ENCODE measurements at regions not wholly inside any gene's neighbourhood (a gene's known extent, or its start where the extent isn't known, plus 50 kb on each side); places are given as distances from the start of the nearest gene placed in this dataset.

DNA sequence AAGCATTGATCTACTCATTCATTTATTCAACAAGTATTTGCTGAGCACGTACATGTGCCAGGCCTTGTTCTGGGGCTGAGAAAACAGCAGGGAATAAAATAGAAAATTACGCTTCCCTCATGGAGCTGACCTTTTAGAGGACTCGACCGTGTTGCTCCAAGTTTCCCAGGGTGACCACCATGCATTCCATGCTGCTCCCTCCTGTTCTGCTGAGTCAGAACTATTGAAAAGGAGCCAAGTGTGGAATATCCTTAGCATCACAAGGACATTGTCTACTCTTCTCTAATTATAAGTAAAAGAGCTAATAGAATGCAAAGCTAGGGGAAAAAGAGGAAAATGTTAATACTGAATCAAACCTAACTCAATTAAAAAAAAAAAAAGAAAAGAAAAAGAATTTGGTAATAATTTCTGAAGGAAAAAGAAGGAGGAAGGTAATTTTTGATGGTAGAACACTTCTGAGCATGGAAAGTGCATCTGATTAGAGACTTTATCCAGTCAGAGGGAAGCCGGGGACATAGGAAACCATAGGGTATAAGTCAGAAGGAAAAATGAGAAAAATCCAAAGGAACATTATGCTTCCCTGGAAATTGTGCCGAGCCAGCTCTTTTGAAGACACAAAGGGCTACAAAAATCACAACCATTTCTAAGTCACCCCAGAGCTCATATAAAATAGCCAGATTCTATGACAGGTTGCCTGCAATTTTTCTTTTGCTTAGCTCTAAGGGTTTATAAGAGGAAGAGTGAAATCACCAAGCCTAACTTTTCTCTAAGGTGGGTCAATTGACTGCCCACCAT lies 339.4 kb downstream of the RND3 start:
- ChIA-PET CTCF (no interaction called here), POLR2A (no interaction called here)
- Histone ChIP-seq H3K27me3 (replicated peaks in 2 of 5; ENCODE audit: control insufficient read depth in 4 of 5, insufficient read depth in 5 of 5, low read length in 4 of 5) (no peaks in the 10 kb centered on the region), H3K27ac (ENCODE audit: insufficient read depth in 1 of 2, low read depth in 1 of 2, low read length in 2 of 2, poor library complexity in 1 of 2, severe bottlenecking in 2 of 2) (no peak overlapping the region), H3K4me3 (ENCODE audit: control insufficient read depth in 1 of 7, extremely low read depth in 1 of 7, insufficient read depth in 4 of 7, low read depth in 2 of 7, low read length in 6 of 7) (no peak overlapping the region), H3K9me3 (ENCODE audit: control extremely low read depth in 1 of 5, control insufficient read depth in 4 of 5, insufficient read depth in 2 of 5, low read depth in 1 of 5, low read length in 4 of 5) (peaks cover 1 to 11% (median 8%) of the 10 kb centered on the region in 5 experiments), H3K36me3 (ENCODE audit: control insufficient read depth in 4 of 4, insufficient read depth in 4 of 4, low read length in 3 of 4) (no peaks in the 10 kb centered on the region), H3K4me1 (ENCODE audit: control extremely low read depth in 1 of 4, control insufficient read depth in 4 of 4, insufficient read depth in 4 of 4, low read length in 3 of 4) (no peaks in the 10 kb centered on the region)
- DNase-seq: no peak
- 94% methylated on average over 4 of the region's 6 CpGs for WGBS (ENCODE audit: insufficient coverage)

DNA sequence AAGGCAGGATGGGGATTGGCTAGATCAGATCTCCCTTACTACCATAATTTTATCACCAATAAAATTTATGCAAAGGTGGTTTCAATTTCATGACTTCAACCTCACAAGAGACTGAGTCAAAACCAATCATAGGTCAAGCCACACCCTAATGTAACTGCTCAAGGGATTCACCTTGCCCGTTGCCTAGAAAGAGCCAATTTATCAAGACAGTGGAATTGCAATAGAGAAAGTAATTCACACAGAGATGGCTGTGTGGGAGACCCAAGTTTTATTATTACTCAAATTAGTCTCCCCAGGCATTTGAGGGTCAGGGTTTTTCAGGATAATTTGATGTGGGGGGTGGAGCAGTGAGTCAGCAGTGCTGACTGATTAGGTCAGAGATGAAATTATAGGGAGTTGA lies 340.6 kb downstream of the RND3 start:
- no peaks in the 10 kb centered on the region for H3K4me1 ChIP-seq (ENCODE audit: control extremely low read depth in 1 of 4, control insufficient read depth in 4 of 4, insufficient read depth in 4 of 4, low read length in 3 of 4)
- H3K4me3 ChIP-seq (ENCODE audit: control insufficient read depth in 1 of 7, extremely low read depth in 1 of 7, insufficient read depth in 4 of 7, low read depth in 2 of 7, low read length in 6 of 7): no peak overlapping the region
- CTCF ChIA-PET: no interaction called here
- peaks cover 1 to 11% (median 8%) of the 10 kb centered on the region in 5 experiments for H3K9me3 ChIP-seq (ENCODE audit: control extremely low read depth in 1 of 5, control insufficient read depth in 4 of 5, insufficient read depth in 2 of 5, low read depth in 1 of 5, low read length in 4 of 5)
- no peak for DNase-seq
- H3K36me3 ChIP-seq (ENCODE audit: control insufficient read depth in 4 of 4, insufficient read depth in 4 of 4, low read length in 3 of 4): no peaks in the 10 kb centered on the region
- WGBS (ENCODE audit: insufficient coverage): no CpG with 5 or more reads among the region's 1 CpG
- no peaks in the 10 kb centered on the region for H3K27me3 ChIP-seq (replicated peaks in 2 of 5; ENCODE audit: control insufficient read depth in 4 of 5, insufficient read depth in 5 of 5, low read length in 4 of 5)
- POLR2A ChIA-PET: no interaction called here
- H3K27ac ChIP-seq (ENCODE audit: insufficient read depth in 1 of 2, low read depth in 1 of 2, low read length in 2 of 2, poor library complexity in 1 of 2, severe bottlenecking in 2 of 2): no peak overlapping the region

DNA sequence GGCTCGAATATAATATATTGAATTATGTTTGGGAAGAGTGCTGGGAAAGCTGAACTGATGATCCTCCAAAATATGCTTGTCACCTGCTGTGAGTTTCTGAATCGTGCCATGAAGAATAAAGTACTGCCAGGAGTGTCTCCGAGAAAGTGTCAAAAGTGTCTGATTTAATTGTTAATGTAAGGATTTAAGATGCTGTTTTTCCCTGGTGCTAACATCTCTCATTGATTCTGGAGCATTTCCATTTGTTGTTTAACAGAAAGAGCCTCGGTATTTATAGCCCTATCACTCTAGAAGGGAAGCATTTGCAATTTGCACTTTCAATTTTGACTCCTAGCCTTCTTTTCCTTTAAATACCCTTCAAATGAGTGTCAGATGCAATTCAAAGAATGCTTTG lies 342.2 kb downstream of the RND3 start:
- Histone ChIP-seq H3K27me3 (replicated peaks in 2 of 5; ENCODE audit: control insufficient read depth in 4 of 5, insufficient read depth in 5 of 5, low read length in 4 of 5) (no peaks in the 10 kb centered on the region), H3K4me3 (ENCODE audit: control insufficient read depth in 1 of 7, extremely low read depth in 1 of 7, insufficient read depth in 4 of 7, low read depth in 2 of 7, low read length in 6 of 7) (no peak overlapping the region), H3K27ac (ENCODE audit: insufficient read depth in 1 of 2, low read depth in 1 of 2, low read length in 2 of 2, poor library complexity in 1 of 2, severe bottlenecking in 2 of 2) (no peak overlapping the region), H3K4me1 (ENCODE audit: control extremely low read depth in 1 of 4, control insufficient read depth in 4 of 4, insufficient read depth in 4 of 4, low read length in 3 of 4) (no peaks in the 10 kb centered on the region), H3K36me3 (ENCODE audit: control insufficient read depth in 4 of 4, insufficient read depth in 4 of 4, low read length in 3 of 4) (no peaks in the 10 kb centered on the region), H3K9me3 (ENCODE audit: control extremely low read depth in 1 of 5, control insufficient read depth in 4 of 5, insufficient read depth in 2 of 5, low read depth in 1 of 5, low read length in 4 of 5) (peaks cover 1 to 11% (median 8%) of the 10 kb centered on the region in 5 experiments)
- ChIA-PET POLR2A (no interaction called here), CTCF (no interaction called here)
- 77% methylated on average over 3 of the region's 4 CpGs for WGBS (ENCODE audit: insufficient coverage)
- DNase-seq: no peak

DNA sequence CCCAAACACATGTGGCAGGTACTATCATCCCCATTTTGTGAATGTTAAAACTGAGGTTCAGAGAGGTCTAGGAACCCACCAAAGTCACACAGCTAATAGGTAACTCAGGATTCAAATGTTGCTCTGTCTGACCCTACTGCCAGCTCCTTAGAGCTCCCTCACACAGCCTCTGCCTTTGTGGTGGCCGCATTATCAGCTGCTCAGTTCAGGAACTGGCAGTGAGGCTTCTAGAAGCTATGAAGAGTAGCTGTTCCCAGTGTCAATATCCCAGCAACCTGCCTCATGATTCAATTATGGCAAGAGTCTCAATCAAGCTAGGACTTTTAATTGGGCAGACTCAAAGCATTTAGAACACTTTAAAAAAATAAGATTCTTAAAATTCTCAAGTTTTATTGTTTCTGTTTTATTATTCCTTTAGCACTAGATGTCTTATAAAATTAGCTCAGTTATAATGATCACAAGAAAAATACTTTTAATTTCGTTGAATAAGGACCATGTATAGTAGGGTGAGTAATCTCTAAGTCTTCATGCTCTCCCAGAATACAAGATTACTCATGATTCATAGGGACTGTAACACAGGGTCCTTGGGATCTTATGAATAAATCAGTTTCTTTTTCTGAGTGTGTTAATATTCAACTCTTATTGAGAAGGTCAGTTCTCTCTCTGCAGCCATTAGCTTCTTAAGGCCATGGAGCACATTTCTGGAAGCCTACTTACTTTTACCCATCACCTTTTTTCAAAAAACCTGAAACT lies 342.7 kb downstream of the RND3 start:
- Histone ChIP-seq H3K27ac (ENCODE audit: insufficient read depth in 1 of 2, low read depth in 1 of 2, low read length in 2 of 2, poor library complexity in 1 of 2, severe bottlenecking in 2 of 2) (no peak overlapping the region), H3K27me3 (replicated peaks in 2 of 5; ENCODE audit: control insufficient read depth in 4 of 5, insufficient read depth in 5 of 5, low read length in 4 of 5) (no peaks in the 10 kb centered on the region), H3K4me1 (ENCODE audit: control extremely low read depth in 1 of 4, control insufficient read depth in 4 of 4, insufficient read depth in 4 of 4, low read length in 3 of 4) (no peaks in the 10 kb centered on the region), H3K9me3 (ENCODE audit: control extremely low read depth in 1 of 5, control insufficient read depth in 4 of 5, insufficient read depth in 2 of 5, low read depth in 1 of 5, low read length in 4 of 5) (peaks cover 1 to 11% (median 8%) of the 10 kb centered on the region in 5 experiments), H3K4me3 (ENCODE audit: control insufficient read depth in 1 of 7, extremely low read depth in 1 of 7, insufficient read depth in 4 of 7, low read depth in 2 of 7, low read length in 6 of 7) (no peak overlapping the region), H3K36me3 (ENCODE audit: control insufficient read depth in 4 of 4, insufficient read depth in 4 of 4, low read length in 3 of 4) (no peaks in the 10 kb centered on the region)
- DNase-seq: no peak
- ChIA-PET POLR2A (no interaction called here), CTCF (no interaction called here)
- no CpG with 5 or more reads among the region's 2 CpGs for WGBS (ENCODE audit: insufficient coverage)

DNA sequence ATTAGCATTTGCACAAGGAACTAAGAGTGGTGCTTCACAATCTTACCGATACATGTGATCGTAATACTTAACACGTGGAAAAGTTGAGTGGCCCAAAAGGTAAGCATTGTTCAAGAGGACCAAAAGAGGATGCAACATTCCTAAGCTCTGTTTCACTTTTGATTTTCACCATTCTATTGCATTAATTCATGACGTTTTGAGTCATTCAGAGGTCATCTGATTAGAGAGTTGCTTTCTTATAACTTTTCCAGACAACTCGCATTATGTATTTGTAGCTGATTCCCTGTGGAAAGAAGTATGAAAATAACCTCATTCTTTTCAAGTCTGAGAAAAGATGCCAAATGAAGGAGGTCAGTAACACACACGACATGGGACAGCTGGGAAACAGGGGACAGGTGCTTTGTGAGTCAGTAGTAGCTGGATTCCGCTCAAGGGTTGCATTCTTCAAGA lies 344.4 kb downstream of the RND3 start:
- DNase-seq: no peak
- H3K27ac ChIP-seq (ENCODE audit: insufficient read depth in 1 of 2, low read depth in 1 of 2, low read length in 2 of 2, poor library complexity in 1 of 2, severe bottlenecking in 2 of 2): no peak overlapping the region
- POLR2A ChIA-PET: no interaction called here
- WGBS (ENCODE audit: insufficient coverage): 90% methylated on average over 4 of the region's 7 CpGs
- CTCF ChIA-PET: interaction anchor here (0.5 to 1.0 kb wide), 2 partner anchors 15 to 236 kb away, joined by 3 read pairs; no protein-coding TSS in a partner anchor
- no peaks in the 10 kb centered on the region for H3K4me1 ChIP-seq (ENCODE audit: control extremely low read depth in 1 of 4, control insufficient read depth in 4 of 4, insufficient read depth in 4 of 4, low read length in 3 of 4)
- H3K36me3 ChIP-seq (ENCODE audit: control insufficient read depth in 4 of 4, insufficient read depth in 4 of 4, low read length in 3 of 4): no peaks in the 10 kb centered on the region
- H3K4me3 ChIP-seq (ENCODE audit: control insufficient read depth in 1 of 7, extremely low read depth in 1 of 7, insufficient read depth in 4 of 7, low read depth in 2 of 7, low read length in 6 of 7): no peak overlapping the region
- no peaks in the 10 kb centered on the region for H3K27me3 ChIP-seq (replicated peaks in 2 of 5; ENCODE audit: control insufficient read depth in 4 of 5, insufficient read depth in 5 of 5, low read length in 4 of 5)
- H3K9me3 ChIP-seq (ENCODE audit: control extremely low read depth in 1 of 5, control insufficient read depth in 4 of 5, insufficient read depth in 2 of 5, low read depth in 1 of 5, low read length in 4 of 5): peaks cover 1 to 11% (median 8%) of the 10 kb centered on the region in 5 experiments

DNA sequence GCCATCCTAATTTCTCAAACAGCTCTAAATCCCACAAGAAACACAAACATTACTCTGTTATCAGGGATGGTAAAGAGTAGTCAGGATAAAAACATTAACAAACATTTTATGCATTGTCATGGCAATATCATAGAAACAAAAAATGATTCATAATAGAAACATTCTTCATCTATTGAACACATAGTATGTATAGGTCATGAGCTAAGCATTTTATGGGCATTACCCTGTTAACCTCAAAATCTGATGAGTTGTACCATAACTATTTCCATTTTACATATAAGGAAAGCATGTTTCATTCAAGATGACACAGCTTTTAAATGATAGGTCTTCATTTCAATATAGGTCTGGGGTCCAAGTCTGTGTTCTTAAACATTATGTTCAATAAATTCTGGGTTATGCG lies 344.9 kb downstream of the RND3 start:
- H3K9me3 ChIP-seq (ENCODE audit: control extremely low read depth in 1 of 5, control insufficient read depth in 4 of 5, insufficient read depth in 2 of 5, low read depth in 1 of 5, low read length in 4 of 5): peaks cover 1 to 9% (median 8%) of the 10 kb centered on the region in 5 experiments
- no peak overlapping the region for H3K4me3 ChIP-seq (ENCODE audit: control insufficient read depth in 1 of 7, extremely low read depth in 1 of 7, insufficient read depth in 4 of 7, low read depth in 2 of 7, low read length in 6 of 7)
- no peaks in the 10 kb centered on the region for H3K36me3 ChIP-seq (ENCODE audit: control insufficient read depth in 4 of 4, insufficient read depth in 4 of 4, low read length in 3 of 4)
- WGBS (ENCODE audit: insufficient coverage): no CpG with 5 or more reads among the region's 1 CpG
- H3K27me3 ChIP-seq (replicated peaks in 2 of 5; ENCODE audit: control insufficient read depth in 4 of 5, insufficient read depth in 5 of 5, low read length in 4 of 5): no peaks in the 10 kb centered on the region
- H3K4me1 ChIP-seq (ENCODE audit: control extremely low read depth in 1 of 4, control insufficient read depth in 4 of 4, insufficient read depth in 4 of 4, low read length in 3 of 4): no peaks in the 10 kb centered on the region
- ChIA-PET POLR2A (no interaction called here), CTCF (interaction anchor here (1.0 kb wide), 1 partner anchor 14 kb away, joined by 3 read pairs; no protein-coding TSS in a partner anchor)
- no peak overlapping the region for H3K27ac ChIP-seq (ENCODE audit: insufficient read depth in 1 of 2, low read depth in 1 of 2, low read length in 2 of 2, poor library complexity in 1 of 2, severe bottlenecking in 2 of 2)
- DNase-seq: no peak

All from common myeloid progenitor, CD34-positive (primary cell).